Fibroblast of skin of left biceps (primary cell): ENCODE measurements at regions not wholly inside any gene's neighbourhood (a gene's known extent, or its start where the extent isn't known, plus 50 kb on each side); places are given as distances from the start of the nearest gene placed in this dataset.
"Not testable (repeated sequence)": the region's sequence is repeated elsewhere in the genome, so short reads cannot be mapped to it uniquely, and the experiment has no call there.

Source experiments
- DNase-seq, 2 experiments: peaks; one replicate each; pipeline ENCODE4 v3.0.0-alpha.2; 2013; ENCODE audit warnings: low read depth in 2 of 2

DNA sequence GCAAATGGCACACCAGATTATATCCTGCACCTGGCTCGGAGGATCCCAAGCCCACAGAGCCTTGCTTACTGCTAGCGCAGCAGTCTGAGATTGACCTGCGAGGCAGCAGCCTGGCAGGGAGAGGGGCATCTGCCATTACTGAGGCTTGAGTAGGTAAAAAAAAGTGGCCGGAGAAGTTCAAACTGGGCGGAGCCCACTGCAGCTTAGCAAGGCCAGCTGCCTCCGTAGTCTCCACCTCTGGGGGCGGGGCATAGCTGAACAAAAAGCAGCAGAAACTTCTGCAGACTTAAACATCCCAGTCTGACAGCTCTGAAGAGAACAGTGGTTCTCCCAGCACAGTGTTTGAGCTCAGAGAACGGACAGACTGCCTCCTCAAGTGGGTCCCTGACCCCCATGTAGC, 85.4 kb upstream of the TMEM170B start:
- DNase-seq: not testable (repeated sequence)

DNA sequence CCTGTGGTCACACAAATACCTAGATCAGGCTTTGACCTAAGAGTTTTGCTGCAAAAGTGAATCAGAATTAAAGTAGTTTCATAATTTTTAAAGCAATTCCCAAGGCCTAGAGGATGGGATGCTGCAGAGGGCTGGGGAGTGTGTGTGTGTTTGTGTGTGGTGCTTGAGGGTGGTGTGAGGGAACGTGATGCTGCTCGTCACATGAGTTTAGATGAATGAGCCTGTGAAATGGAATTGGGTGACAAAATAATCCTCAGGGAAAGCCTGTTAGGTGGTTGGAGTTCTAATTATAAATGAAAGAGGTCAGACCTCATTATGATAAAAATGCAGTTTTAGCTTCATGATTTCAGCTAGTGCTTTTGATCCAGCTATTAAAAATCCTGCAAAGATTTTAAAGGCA, 87.5 kb upstream of the TMEM170B start:
- DNase-seq: no peak

DNA sequence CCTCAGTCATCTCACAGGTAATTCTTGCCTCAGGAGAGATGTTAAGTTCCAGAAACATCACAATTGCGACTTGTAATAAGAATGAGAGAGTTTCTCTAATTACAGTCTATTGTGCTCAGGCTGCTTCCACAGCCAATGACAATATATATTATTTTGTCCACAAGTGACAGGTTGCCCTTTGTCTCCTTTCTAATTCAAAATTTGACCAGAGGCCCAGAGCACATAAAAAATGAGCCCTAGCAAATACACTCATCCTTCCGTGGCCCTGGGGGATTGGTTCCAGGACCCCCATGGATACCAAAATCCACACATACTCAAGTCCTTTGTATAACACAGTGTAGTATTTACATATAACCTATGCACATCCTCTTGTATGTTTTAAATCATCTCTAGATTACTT, 88.1 kb upstream of the TMEM170B start:
- DNase-seq: no peak

DNA sequence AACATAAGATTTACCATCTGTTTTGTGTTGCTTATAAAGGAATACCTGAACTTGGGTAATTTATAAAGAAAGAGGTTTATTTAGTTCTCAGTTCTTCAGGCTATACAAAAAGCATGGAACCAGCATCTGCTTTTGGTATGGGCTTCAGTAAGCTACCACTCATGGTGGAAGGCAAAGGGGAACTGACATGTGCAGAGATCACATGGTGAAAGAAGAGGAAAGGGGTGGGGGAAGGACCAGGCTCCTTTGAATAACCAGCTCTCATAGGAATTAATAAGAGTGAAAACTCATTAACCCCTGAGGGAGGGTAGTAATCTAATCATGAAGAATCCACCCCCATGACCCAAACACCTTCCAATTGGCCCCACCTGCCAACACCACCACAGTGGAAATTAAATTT, 89.5 kb upstream of the TMEM170B start:
- DNase-seq: no peak

DNA sequence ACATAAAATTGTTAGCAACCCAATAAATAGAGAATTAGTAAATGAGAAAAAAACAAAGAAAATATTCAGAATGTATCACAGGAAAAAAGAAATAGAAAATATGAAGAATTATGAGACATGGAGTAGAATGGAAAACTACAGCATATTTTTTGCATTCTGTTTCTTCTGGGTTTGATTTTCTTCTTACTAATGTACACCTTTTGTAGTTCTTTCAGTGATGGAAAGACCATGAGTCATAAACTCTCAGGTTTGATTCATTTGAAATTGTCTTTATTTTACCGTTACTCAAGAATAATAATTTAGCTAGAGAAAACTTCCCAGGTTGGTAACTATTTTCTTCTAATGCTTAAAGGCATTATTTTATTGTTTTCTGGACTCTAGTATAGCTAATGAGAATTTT, 90.3 kb upstream of the TMEM170B start:
- no peak for DNase-seq

DNA sequence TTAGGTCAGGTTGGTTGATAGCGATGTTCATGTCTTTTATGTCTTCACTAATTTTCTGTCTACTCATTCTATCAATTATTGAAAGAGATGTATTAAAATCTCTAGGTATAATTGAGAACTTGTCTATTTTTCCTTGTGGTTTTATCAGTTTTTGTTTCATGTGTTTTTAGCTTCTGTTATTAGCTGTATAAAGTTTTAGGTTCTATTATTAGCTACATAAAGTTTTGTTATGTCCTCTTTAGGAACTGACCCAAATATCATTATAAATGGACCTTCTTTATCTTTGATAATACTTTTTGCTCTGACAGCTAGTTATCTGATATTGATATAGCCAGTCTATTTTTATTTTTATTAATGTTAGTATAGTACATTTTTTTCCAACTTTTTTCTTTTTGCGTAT, 92.4 kb upstream of the TMEM170B start:
- DNase-seq: no peak

DNA sequence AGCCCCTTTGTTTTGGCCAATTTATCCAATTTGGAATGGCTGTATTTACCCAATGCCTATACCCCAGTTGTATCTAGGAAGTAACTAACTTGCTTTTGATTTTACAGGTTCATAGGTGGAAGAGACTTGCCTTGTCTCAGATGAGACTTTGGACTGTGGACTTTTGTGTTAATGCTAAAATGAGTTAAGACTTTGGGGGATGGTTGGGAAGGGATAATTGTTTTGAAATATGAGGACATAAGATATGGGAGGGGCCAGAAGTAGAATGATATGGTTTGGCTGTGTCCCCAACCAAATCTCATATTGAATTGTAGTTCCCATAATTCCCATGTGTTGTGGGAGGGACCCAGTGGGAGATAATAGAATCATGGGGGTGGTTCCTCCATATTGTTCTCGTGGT, 94.4 kb upstream of the TMEM170B start:
- DNase-seq: not testable (repeated sequence)

DNA sequence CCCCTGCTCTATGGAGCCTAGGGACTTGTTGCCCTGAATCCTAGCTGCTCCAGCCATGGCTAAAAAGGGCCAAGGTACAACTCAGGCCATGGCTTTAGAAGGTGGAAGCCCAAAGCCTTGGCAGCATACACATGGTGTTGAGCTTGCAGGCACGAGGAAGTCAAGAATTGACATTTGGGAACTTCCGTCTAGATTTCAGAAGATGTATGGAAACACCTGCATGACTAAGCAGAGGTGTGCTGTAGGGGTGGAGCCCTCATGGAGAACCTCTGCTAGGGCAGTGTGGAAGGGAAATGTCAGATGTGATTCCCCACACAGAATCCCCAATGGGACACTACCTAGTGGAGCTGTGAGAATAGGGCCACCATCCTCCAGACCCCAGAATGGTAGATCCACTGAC, 95.1 kb upstream of the TMEM170B start:
- no peak for DNase-seq

DNA sequence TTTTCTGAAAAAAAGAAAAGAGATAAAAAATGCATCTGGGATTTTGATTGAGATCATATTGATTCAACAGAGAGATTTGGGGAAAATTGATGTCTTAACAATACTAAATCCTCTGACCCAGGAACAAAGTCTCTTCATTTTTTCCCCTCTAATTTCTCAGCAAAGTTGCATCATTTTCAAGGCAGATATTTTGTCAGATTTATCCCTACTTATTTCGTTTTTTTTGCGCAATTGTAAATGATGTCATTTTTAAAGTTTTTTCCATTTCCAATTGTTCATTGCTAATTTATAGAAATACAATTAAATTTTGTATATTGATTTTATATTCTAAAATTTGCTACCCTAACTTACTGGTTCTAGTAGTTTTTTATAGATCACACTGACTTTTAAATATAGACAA, 97.7 kb upstream of the TMEM170B start:
- no peak for DNase-seq

DNA sequence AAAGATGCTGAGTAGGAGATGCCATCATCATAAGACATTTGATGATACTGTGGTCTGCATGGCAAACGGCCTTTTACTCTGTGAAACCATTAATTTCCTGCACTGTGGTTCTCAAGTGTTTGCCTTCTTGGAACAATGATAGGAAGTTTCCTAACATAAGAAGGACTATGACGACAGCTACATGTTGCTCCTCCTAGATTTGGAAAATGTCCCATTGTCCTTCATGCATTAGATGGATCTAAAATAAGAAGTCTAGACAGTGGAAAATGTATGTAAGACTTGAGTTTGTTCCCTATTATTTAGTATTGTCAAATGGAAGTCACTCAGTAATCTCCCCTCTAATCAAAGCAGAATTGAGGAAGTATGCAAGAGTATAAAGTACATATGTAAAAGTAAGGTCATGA, 98.5 kb upstream of the TMEM170B start:
- no peak for DNase-seq

DNA sequence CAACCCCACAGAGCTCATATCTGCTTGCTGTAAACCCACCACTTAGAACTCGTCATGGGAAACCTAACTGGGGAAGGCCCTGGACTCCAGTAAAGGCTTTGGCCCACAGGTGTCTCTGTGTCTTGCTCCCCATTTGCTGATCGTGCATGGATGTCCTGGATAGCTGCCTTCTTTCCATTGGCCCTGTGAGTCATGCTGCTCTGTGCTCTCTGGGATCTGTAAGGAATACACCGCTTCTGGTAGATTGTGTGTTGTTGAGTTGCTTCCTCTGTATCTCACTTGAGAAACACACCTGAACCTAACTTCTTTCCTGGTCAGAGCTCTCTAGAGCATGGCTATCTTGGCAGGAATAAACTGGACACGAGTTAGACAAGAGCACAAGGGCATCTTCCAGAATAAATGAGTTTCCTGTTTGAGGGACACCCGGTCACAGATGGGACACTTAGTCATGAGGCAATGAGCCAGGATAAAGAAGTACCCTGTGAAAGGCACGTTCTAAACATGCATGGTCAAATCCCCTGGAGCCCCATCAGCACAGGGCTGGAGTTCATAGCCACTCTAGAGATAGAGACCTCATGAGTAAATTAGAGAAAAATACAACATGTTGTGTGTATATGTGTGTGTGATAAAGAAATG, 99.6 kb upstream of the TMEM170B start:
- DNase-seq: no peak

DNA sequence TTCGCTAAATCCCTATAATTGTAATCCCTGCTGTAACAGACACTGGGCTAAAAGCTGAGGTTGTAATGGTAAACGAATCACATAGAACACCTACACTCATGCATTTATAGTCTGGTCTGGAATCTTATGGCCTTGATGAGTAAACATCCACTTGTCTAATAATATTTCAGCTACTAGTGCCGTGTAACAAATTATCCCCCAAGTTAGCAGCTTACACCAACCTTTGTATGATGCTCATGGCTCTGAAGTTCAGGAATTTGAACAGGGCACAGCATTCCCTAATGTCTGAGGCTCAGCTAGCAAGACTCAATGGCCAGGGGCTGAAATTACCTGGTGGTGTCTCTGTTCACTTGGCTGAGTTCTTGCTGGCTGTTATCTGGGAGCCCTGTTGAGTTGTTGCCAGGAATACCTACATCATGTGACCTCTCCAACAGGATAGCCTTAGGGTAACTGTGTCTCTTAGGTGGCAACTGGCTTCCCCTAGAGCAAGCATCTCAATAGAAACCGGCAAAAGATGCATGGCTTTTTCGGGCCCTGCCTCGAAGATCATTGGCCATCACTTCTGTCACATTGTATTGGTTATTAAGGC, 100.9 kb upstream of the TMEM170B start:
- DNase-seq: no peak

DNA sequence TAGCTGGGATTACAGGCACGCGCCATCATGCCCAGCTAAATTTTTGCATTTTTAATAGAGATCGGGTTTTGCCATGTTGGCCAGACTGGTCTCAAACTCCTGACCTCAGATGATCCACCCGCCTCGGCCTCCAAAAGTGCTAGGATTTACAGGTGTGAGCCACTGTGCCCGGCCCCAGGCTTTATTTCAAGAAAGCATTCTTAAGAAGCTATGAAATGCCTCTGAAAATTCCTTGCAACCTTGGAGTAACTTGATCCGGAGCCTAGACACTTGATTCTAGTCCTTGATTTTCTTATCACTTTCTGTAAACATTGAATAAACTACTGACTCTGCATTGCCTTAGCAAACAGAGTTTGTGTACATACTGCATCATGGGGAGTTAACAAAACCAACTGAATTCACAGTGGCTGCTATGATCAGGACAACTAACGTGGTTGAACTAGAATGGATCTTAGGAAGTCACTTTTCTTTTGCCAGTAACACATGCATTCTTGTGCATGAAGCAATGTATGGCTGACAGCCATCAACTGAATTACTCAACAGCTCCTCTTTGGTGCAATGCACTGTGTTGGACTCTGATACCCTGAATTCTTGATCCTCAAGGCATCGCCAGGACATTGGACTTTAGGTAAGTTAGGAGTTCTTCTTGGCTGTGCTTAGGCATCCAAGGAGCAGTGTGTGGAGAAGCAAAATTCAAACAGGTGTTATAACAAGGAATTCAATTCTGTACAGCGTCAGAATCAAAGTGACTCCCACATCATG, 102.8 kb upstream of the TMEM170B start:
- peak; percentile 55 to 63 for DNase-seq

DNA sequence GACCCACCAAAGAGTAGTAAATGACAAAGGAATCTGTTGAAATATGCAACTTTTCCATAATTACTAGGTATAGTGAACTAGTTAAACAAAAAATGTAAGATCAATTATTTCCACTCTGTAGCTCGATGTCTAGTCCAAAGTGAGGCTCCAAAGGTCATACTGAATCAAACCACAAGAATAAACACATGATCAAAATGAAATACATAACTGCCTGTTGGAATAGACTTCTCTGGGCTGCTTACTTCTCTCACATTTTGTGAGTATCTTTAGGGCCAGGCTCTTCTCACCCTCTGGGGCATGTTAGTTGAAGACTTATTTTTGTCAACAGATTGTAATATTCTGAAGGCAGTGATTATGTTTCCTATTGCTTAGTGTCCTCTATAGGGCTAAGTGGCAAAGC, 103.7 kb upstream of the TMEM170B start:
- DNase-seq: no peak

DNA sequence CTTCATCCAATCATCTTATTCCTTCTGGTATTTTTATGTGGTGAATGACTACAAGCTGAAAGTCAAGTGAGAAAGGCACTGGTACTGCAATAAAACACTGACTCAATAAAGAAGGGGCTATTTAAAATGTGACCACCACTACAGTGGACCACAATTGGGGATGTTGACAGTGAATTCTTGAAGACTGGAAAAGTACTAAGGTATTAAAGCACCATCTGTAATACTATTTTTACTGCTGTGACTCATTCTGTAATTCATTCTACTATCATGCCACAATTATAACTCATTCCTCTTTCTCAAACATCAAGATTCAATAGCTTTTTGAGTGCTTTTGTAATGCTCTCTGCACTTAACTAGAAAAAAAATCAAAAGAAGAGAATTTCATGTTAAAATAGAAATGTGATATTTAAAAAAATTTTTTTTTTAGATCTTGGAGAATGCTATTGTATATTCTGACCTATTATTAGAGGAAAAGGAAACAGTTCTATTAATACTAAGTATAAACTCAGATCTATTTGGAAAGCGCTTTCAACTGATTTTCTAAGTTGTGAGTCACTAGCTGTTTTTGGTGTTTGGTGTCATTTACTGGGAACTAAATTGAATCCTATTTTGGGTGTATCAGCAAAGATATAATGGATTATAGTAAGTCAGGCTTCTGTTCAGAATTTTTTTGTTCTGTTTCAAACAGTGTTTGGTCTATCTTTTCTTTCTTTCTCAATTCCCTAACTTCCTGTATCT, 104.7 kb upstream of the TMEM170B start:
- peak; percentile 82 to 85 for DNase-seq

DNA sequence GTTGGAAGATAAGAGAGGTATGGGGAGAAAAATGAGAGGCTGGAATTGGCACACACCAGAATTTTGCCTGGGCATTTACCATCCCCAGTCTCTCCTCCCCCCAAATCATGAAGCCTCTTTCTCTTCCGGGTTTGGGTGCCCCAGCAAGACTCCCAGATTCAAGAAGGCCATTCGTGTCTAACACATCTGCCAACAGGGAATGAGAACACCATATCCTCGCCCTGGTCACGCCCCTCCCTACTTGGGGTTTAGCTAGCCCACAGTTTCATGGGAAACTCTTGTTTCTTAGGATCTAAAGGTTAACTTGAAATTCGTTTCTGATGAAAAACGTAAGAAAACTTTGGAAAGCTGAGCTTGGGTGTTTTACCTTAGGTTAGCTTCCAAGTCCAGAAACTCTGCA, 105.5 kb upstream of the TMEM170B start:
- DNase-seq: no peak

DNA sequence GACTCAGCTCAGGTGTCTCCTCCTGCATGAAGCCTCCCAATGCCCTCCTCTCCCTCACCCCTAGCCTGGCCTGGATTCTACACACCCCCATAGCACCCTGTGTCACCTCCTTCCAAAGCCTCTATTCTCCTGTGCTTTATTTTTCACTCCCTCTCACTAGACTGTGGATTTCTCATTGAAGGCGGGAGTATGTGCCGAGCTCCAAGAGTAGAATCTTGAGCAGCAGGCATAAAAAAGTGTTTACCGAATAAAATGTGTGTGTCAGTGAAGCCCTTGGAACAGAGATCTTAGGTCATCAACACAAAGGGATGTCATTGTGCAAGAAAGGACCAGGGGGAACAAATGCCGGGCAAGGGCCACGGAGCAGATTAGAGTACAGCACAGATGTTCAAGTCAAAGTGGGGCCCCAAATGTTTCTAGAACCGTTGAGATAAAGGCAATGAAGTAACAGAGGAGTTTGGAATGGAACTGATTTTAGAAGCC, 106.1 kb upstream of the TMEM170B start:
- no peak for DNase-seq

DNA sequence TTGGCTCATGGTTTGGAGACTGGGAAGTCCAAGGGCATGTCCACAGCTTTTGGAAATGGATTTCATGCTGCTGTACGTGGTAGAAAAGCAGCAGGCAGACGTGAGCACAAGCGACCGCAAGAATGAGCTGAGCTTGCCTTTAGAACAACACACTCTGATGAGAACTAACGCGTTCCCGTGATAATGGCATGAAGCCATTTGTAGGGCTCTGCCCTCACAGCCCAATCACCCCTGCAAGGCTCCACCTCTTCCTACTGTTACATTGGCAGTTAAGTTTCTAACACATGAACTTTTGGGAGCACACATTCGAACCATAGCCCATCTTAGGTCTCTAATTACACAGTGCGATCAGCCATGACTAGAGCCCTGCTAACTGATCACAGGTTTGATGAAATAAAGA, 107.5 kb upstream of the TMEM170B start:
- no peak for DNase-seq

DNA sequence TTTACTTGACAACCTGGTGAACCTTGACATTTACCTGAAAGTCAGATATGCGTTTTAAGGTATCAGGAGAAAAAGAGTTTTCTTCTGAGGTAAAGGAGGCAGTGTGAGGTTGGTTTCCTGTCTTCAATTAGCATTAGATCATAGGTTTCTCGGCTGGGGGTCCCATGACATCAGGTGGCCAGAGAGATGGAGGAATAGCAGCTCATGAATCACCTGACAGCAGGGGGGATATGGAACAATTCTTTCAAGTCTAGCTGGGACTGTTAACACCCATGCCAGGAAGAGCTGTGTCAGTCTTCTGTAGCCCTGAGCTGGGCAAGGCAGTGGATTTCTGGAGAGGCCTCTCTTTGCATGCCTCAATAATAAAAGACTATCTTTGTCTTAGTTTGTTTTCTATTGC, 108.0 kb upstream of the TMEM170B start:
- DNase-seq: no peak

DNA sequence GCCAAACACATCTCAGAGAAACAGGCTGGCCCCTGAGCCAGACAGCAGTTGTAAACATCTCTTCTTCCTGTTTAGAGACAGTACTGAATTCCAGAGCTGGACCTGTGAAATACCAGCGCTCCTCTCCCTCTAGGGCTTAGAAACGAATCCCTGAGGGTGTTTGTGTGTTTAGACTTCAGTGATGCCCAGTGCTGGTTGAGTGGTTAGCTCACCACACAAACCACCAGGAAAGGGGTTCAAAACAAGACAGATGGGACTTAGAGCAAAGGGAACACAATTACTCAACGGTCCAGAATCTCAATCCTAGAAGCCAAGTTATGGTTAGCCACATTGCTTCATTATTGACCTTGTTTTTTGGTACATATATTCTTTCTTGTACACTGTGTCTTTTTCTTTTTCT, 108.7 kb upstream of the TMEM170B start:
- no peak for DNase-seq

DNA sequence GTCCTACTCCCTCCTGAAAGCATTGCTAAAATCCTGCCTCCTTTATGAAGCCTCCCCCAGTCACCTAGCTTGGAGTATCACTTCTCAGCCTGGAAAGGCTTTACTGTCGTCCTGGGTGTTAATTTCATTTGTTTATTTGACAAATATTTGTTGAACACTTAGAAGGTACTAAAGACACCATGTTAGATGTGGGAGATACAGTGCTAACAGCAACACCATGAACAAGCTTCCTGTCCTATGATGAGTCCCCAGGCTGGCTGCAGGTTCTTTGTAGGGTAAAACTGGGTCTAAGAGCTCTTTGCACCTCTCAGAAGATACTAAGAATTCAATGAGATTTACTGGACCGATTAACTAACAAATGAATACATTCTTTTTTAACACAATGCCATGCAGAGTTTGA, 109.2 kb upstream of the TMEM170B start:
- DNase-seq: no peak

DNA sequence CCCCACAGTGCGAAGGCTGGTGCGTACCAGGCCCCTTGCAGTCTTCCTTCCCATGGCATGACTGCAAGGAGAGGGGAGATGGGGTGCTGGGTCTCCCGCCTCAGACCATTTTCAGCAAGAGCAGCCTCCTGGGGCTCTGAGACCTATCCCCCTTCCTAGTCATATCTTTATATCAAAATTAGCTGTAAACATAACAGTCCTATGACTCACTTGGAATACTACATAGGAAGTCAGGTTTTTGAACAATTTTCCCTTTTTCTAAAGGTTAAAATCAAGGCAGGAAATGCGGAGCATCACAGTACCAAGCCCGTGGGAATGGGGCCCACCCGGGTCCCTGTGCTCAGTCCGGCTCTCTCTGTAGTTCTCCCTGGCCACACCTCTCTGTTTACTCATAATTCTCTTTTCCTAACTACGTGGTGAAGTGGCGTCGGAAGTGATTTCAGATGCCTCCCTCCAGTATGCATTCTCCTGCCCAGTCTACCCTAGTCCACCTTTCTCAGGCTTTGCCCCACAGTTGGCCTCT, 109.8 kb upstream of the TMEM170B start:
- DNase-seq: no peak
